H1 (cell line): ENCODE measurements at regions not wholly inside any gene's neighbourhood (a gene's known extent, or its start where the extent isn't known, plus 50 kb on each side); places are given as distances from the start of the nearest gene placed in this dataset.

ENCODE experiments used
- CTCF ChIP-seq, 3 experiments: IDR thresholded peaks; 1 replicate in 2 of 3; 2 replicates in 1 of 3; pipeline versions ENCODE4 v1.5.1 to v1.6.1; 2011; ENCODE audit warnings: low read length in 3 of 3, mild to moderate bottlenecking in 3 of 3, inconsistent platforms in 2 of 3, low read depth in 1 of 3, moderate library complexity in 1 of 3; ENCODE audit not compliant: insufficient read depth in 1 of 3; ENCODE audit errors: control extremely low read depth in 1 of 3
- E2F6 ChIP-seq: IDR thresholded peaks from 2 replicates; pipeline ENCODE4 v1.6.1; 2012; ENCODE audit warnings: inconsistent platforms
- FOSL1 ChIP-seq: IDR thresholded peaks from 2 replicates; pipeline ENCODE4 v1.6.1; 2011; ENCODE audit warnings: mild to moderate bottlenecking, low read depth, low read length, moderate library complexity; ENCODE audit not compliant: insufficient read depth
- JUN ChIP-seq: IDR thresholded peaks from 2 replicates; pipeline ENCODE4 v1.6.1; 2011; ENCODE audit warnings: low read depth, mild to moderate bottlenecking, improper control_type of control experiment, low read length
- SIN3A ChIP-seq, 2 experiments: IDR thresholded peaks in 1 of 2; conservative IDR thresholded peaks in 1 of 2; 2 replicates each; pipeline ENCODE4 v1.6.1; 2011 to 2012; ENCODE audit warnings: low read length in 2 of 2, improper control_type of control experiment in 1 of 2, low read depth in 1 of 2, mild to moderate bottlenecking in 1 of 2

GRCh38 chr2:76413436-76413835 is 702.7 kb upstream of the GCFC2 start (continued):
- no peak for TF ChIP-seq CTCF (IDR thresholded peaks at IDR 0.05; ENCODE audit: control extremely low read depth in 1 of 3, insufficient read depth in 1 of 3, low read depth in 1 of 3, low read length in 3 of 3)
- no peak for TF ChIP-seq FOSL1
- no peak for TF ChIP-seq E2F6
- TF ChIP-seq JUN: no peak
- TF ChIP-seq SIN3A (conservative IDR thresholded peaks at IDR 0.05 in 1 of 2, IDR thresholded peaks at IDR 0.05 in 1 of 2; ENCODE audit: low read depth in 1 of 2, low read length in 2 of 2): no peak
